ENCODE measurements at regions not wholly inside any gene's neighbourhood (a gene's known extent, or its start where the extent isn't known, plus 50 kb on each side); places are given as distances from the start of the nearest gene placed in this dataset.

- TF ChIP-seq CTCF (IDR thresholded peaks at IDR 0.05; ENCODE audit: extremely low read depth in 1 of 2, insufficient read depth in 1 of 2, low read depth in 1 of 2, low read length in 2 of 2) = no peak
- TF ChIP-seq MYC (IDR thresholded peaks at IDR 0.05; ENCODE audit: low read depth, low read length) = no peak
- TF ChIP-seq POLR2AphosphoS5 (IDR thresholded peaks at IDR 0.05; ENCODE audit: insufficient read depth, low read depth, low read length) = no peak
- TF ChIP-seq POLR2A (IDR thresholded peaks at IDR 0.05; ENCODE audit: low read depth, low read length) = no peak
- no peak for TF ChIP-seq EZH2 (IDR thresholded peaks at IDR 0.05; ENCODE audit: borderline replicate concordance, low read depth, low read length, severe bottlenecking)
- TF ChIP-seq JUN (IDR thresholded peaks at IDR 0.05; ENCODE audit: borderline replicate concordance, insufficient read depth, insufficient read length, low read depth) = no peak
Observed at GRCh38 chr3:177354466-177354865, 157.2 kb upstream of the TBL1XR1 start.
